ENCODE measurements at regions not wholly inside any gene's neighbourhood (a gene's known extent, or its start where the extent isn't known, plus 50 kb on each side); places are given as distances from the start of the nearest gene placed in this dataset.

- Histone ChIP-seq H3K4me3 (ENCODE audit: insufficient read depth, low read depth, low read length) (no peak overlapping the region), H4K20me1 (ENCODE audit: insufficient read depth, low read length) (no peaks in the 10 kb centered on the region), H2BK5ac (ENCODE audit: low read depth, low read length, poor library complexity, severe bottlenecking) (no peak overlapping the region), H3K79me1 (ENCODE audit: low read depth in 1 of 2, low read length in 2 of 2) (no peaks in the 10 kb centered on the region), H4K5ac (ENCODE audit: low read depth, low read length) (no peak overlapping the region), H2AK5ac (ENCODE audit: low read depth, low read length) (no peak overlapping the region), H4K8ac (ENCODE audit: low read depth in 2 of 2, low read length in 2 of 2) (no peak overlapping the region), H3K18ac (ENCODE audit: low read depth, low read length) (no peak overlapping the region), H3K4me1 (ENCODE audit: control insufficient read depth, insufficient read depth, low read length) (0 out of 2 replicates have a peak, but pooled peaks cover 1% of the 10 kb centered on the region), H2BK15ac (ENCODE audit: low read depth, low read length) (no peak overlapping the region), H3K23ac (ENCODE audit: low read depth, low read length) (no peak overlapping the region), H3K14ac (replicated peaks; ENCODE audit: low read depth, low read length) (no peak overlapping the region), H4K91ac (ENCODE audit: insufficient read depth, low read depth, low read length) (no peak overlapping the region), H3K9me1 (ENCODE audit: insufficient read depth, low read length) (no peaks in the 10 kb centered on the region), H2BK120ac (ENCODE audit: low read depth, low read length) (no peak overlapping the region), H3K27ac (ENCODE audit: insufficient read depth, low read length) (no peak overlapping the region), H3K27me3 (ENCODE audit: control insufficient read depth, insufficient read depth, low read length) (no peaks in the 10 kb centered on the region), H3K4ac (ENCODE audit: low read depth, low read length) (no peak overlapping the region), H2AK9ac (replicated peaks; ENCODE audit: low read depth, low read length, poor library complexity) (no peak overlapping the region), H2AFZ (replicated peaks; ENCODE audit: low read length, poor library complexity) (no peak overlapping the region), H3K9me3 (ENCODE audit: control insufficient read depth, insufficient read depth, low read length) (0 out of 2 replicates have a peak, but pooled peaks cover 3% of the 10 kb centered on the region), H2BK20ac (ENCODE audit: low read depth, low read length) (no peak overlapping the region), H3K4me2 (ENCODE audit: low read depth, low read length) (no peak overlapping the region), H3K36me3 (ENCODE audit: control insufficient read depth, insufficient read depth, low read length) (no peaks in the 10 kb centered on the region), H3K9ac (ENCODE audit: low read depth, low read length) (no peak overlapping the region), H3K56ac (ENCODE audit: extremely low read depth, insufficient read depth, low read length) (no peak overlapping the region)
- dilution Hi-C loops (cut with HindIII; ENCODE audit: low sequenced_read_pairs, unreplicated experiment) (no loop called here), in situ Hi-C loops (cut with MboI; ENCODE audit: low sequenced_read_pairs) (loop anchor here (10.0 kb wide), 1 partner anchor 255 kb away; no protein-coding TSS in a partner anchor), intact Hi-C loops (cut with micrococcal nuclease) (loop anchor here (10.0 kb wide), 2 partner anchors 145 to 895 kb away; no protein-coding TSS in a partner anchor)
- POLR2A ChIA-PET (ENCODE audit: unreplicated experiment), result no interaction called here
- DNase-seq (peak; percentile 9), ATAC-seq (ENCODE audit: low read depth) (no peak)
- CTCF ChIA-PET, result no interaction called here
- BruUV-seq (replicated peaks), result no TSS peak
- peak; percentile 16; the same call in 1 of the 2 replicates for TF ChIP-seq RAD21 (IDR thresholded peaks at IDR 0.05; ENCODE audit: low read length)
- no peak for TF ChIP-seq MAZ (IDR thresholded peaks at IDR 0.05; ENCODE audit: borderline replicate concordance, low read depth, low read length)
These were observed 89.3 kb upstream of the CCDC80 start for GRCh38 chr3:112730210-112730609.

All from IMR-90 (cell line).